H9 (cell line): ENCODE measurements at regions not wholly inside any gene's neighbourhood (a gene's known extent, or its start where the extent isn't known, plus 50 kb on each side); places are given as distances from the start of the nearest gene placed in this dataset.

Experiments used
- DNase-seq: peaks from one replicate; pipeline ENCODE4 v3.0.0-alpha.2; 2017
- H2AFZ ChIP-seq: one replicate; pipeline ENCODE4 v1.6.1; 2013; ENCODE audit warnings: mild to moderate bottlenecking, low read length, control low read depth, moderate library complexity
- H2AK5ac ChIP-seq: 2 replicates; pipeline ENCODE4 v1.6.1; 2013; ENCODE audit warnings: low read length, control low read depth, mixed read lengths; ENCODE audit not compliant: insufficient read length
- H2BK120ac ChIP-seq: one replicate; pipeline ENCODE4 v1.6.1; 2013; ENCODE audit warnings: low read depth, mild to moderate bottlenecking, low read length, control low read depth, inconsistent platforms; ENCODE audit not compliant: poor library complexity, severe bottlenecking
- H2BK12ac ChIP-seq: 2 replicates; pipeline ENCODE4 v1.6.1; 2013; ENCODE audit warnings: low read length, control low read depth, mixed read lengths, low read depth; ENCODE audit not compliant: insufficient read length
- H2BK15ac ChIP-seq: 2 replicates; pipeline ENCODE4 v1.6.1; 2013; ENCODE audit warnings: low read depth, low read length, control low read depth
- H2BK20ac ChIP-seq: one replicate; pipeline ENCODE4 v1.6.1; 2013; ENCODE audit warnings: low read depth, mild to moderate bottlenecking, low read length, control low read depth, inconsistent platforms; ENCODE audit not compliant: poor library complexity, severe bottlenecking
- H2BK5ac ChIP-seq: 2 replicates; pipeline ENCODE4 v1.6.1; 2013; ENCODE audit warnings: low read length, control low read depth, mixed read lengths; ENCODE audit not compliant: insufficient read length
- H3K14ac ChIP-seq: 2 replicates; pipeline ENCODE4 v1.6.1; 2013; ENCODE audit warnings: low read length, control low read depth; ENCODE audit not compliant: insufficient read depth
- H3K18ac ChIP-seq: 2 replicates; pipeline ENCODE4 v1.6.1; 2013; ENCODE audit warnings: low read depth, mild to moderate bottlenecking, mixed read lengths, low read length, control low read depth; ENCODE audit not compliant: insufficient read length
- H3K23ac ChIP-seq: 2 replicates; pipeline ENCODE4 v1.6.1; 2013; ENCODE audit warnings: low read length, control low read depth, mixed read lengths, low read depth; ENCODE audit not compliant: insufficient read length
- H3K23me2 ChIP-seq: 2 replicates; pipeline ENCODE4 v1.6.1; 2013; ENCODE audit warnings: low read depth, mild to moderate bottlenecking, mixed read lengths, low read length, control low read depth; ENCODE audit not compliant: insufficient read length, poor library complexity, severe bottlenecking
- H3K27ac ChIP-seq: 2 replicates; pipeline ENCODE4 v1.5.1; 2013; ENCODE audit warnings: low read length, control low read depth, mixed read lengths, low read depth; ENCODE audit not compliant: insufficient read length
- H3K27me3 ChIP-seq: 2 replicates; pipeline ENCODE4 v1.6.1; 2013; ENCODE audit warnings: low read length, control low read depth, inconsistent platforms; ENCODE audit not compliant: insufficient read depth
- H3K4ac ChIP-seq: 2 replicates; pipeline ENCODE4 v1.6.1; 2013; ENCODE audit warnings: low read depth, mild to moderate bottlenecking, control low read depth, inconsistent platforms, low read length, moderate library complexity
- H3K4me1 ChIP-seq: 2 replicates; pipeline ENCODE4 v1.6.1; 2013; ENCODE audit warnings: low read length, control low read depth, inconsistent platforms; ENCODE audit not compliant: insufficient read depth
- H3K4me2 ChIP-seq: 2 replicates; pipeline ENCODE4 v1.6.1; 2013; ENCODE audit warnings: low read length, control low read depth, mixed read lengths; ENCODE audit not compliant: insufficient read length, insufficient read depth
- H3K56ac ChIP-seq: 2 replicates; pipeline ENCODE4 v1.6.1; 2013; ENCODE audit warnings: low read depth, mild to moderate bottlenecking, mixed read lengths, low read length, control low read depth; ENCODE audit not compliant: insufficient read length
- H3K79me1 ChIP-seq: 2 replicates; pipeline ENCODE4 v1.6.1; 2013; ENCODE audit warnings: low read depth, mild to moderate bottlenecking, moderate library complexity, low read length, control low read depth, inconsistent platforms; ENCODE audit not compliant: insufficient read depth, poor library complexity, severe bottlenecking
- H3K79me2 ChIP-seq: 2 replicates; pipeline ENCODE4 v1.6.1; 2013; ENCODE audit warnings: low read length, control low read depth, inconsistent platforms; ENCODE audit not compliant: insufficient read depth
- H3K9ac ChIP-seq: 2 replicates; pipeline ENCODE4 v1.6.1; 2013; ENCODE audit warnings: low read length, control low read depth, mixed read lengths; ENCODE audit not compliant: insufficient read length; ENCODE audit errors: extremely low read depth
- H3K9me3 ChIP-seq: one replicate; pipeline ENCODE4 v1.6.1; 2013; ENCODE audit warnings: low read depth, low read length, inconsistent platforms; ENCODE audit not compliant: control insufficient read depth
- H3T11ph ChIP-seq: one replicate; pipeline ENCODE4 v1.6.1; 2013; ENCODE audit warnings: mild to moderate bottlenecking, low read length, control low read depth, inconsistent platforms
- H4K20me1 ChIP-seq: one replicate; pipeline ENCODE4 v1.6.1; 2013; ENCODE audit not compliant: control insufficient read depth, insufficient read length, insufficient read depth
- H4K5ac ChIP-seq: 2 replicates; pipeline ENCODE4 v1.6.1; 2013; ENCODE audit warnings: low read depth, mild to moderate bottlenecking, mixed read lengths, low read length, control low read depth; ENCODE audit not compliant: insufficient read length
- H4K8ac ChIP-seq: replicated peaks from 2 replicates; pipeline ENCODE4 v1.6.1; 2013; ENCODE audit warnings: low read length, control low read depth, mixed read lengths, low read depth; ENCODE audit not compliant: insufficient read length
- H4K91ac ChIP-seq: 2 replicates; pipeline ENCODE4 v1.6.1; 2013; ENCODE audit warnings: low read depth, mild to moderate bottlenecking, moderate library complexity, mixed read lengths, low read length, control low read depth; ENCODE audit not compliant: insufficient read length
- H3K27ac Mint-ChIP-seq, 3 experiments: 2 replicates in 2 of 3; 3 replicates in 1 of 3; pipeline ENCODE4 v1.8.0; 2020 to 2021; ENCODE audit warnings: mixed read lengths in 3 of 3, mild to moderate bottlenecking in 1 of 3, moderate library complexity in 1 of 3
- H3K27me3 Mint-ChIP-seq: 2 replicates; pipeline ENCODE4 v1.8.0; 2021; ENCODE audit warnings: low read depth, mild to moderate bottlenecking, moderate library complexity, mixed read lengths
- H3K36me3 Mint-ChIP-seq, 3 experiments: 2 replicates in 2 of 3; 3 replicates in 1 of 3; pipeline ENCODE4 v1.8.0; 2020 to 2021; ENCODE audit warnings: low read depth in 3 of 3, mixed read lengths in 3 of 3; ENCODE audit not compliant: insufficient read depth in 1 of 3
- H3K4me1 Mint-ChIP-seq, 2 experiments: 2 replicates each; pipeline ENCODE4 v1.8.0; 2020; ENCODE audit warnings: mixed read lengths in 2 of 2
- H3K4me3 Mint-ChIP-seq, 2 experiments: 2 replicates in 1 of 2; 3 replicates in 1 of 2; pipeline ENCODE4 v1.8.0; 2020 to 2021; ENCODE audit warnings: mild to moderate bottlenecking in 2 of 2, mixed read lengths in 2 of 2, moderate library complexity in 1 of 2
- H3K9me3 Mint-ChIP-seq, 2 experiments: 2 replicates in 1 of 2; 3 replicates in 1 of 2; pipeline ENCODE4 v1.8.0; 2020; ENCODE audit warnings: mild to moderate bottlenecking in 2 of 2, mixed read lengths in 2 of 2, moderate library complexity in 1 of 2
- WGBS: extraction: QIAGEN DNeasy Blood & Tissue Kit; methylation state at CpG from one replicate; pipeline ENCODE4 v1.1.7; 2013; ENCODE audit warnings: missing lambda C conversion rate, low lambda C conversion rate, mixed read lengths; ENCODE audit not compliant: insufficient read length; ENCODE audit errors: extremely low coverage; 5-methylcytosine and 5-hydroxymethylcytosine counted together
- TF ChIP-seq, protein P1 (sequence below): fragments of 200-600 bp; sonication (generic); conservative IDR thresholded peaks from 3 replicates; pipeline ENCODE4 v1.8.0; 2021; ENCODE audit warnings: antibody characterized with exemption, mild to moderate bottlenecking

- no peaks in the 10 kb centered on the region for H3K9me3 ChIP-seq
- no CpG with 5 or more reads among the region's 30 CpGs for WGBS
- H3T11ph ChIP-seq = no peak overlapping the region
- Mint-ChIP-seq H3K9me3 (peaks cover 9 to 17% of the 10 kb centered on the region in 2 experiments), H3K4me1 (no peaks in the 10 kb centered on the region), H3K36me3 (peaks cover 0 to 12% (median 5%) of the 10 kb centered on the region in 3 experiments; a peak in 3 of 7 replicates), H3K27ac (no peak overlapping the region), H3K4me3 (no peak overlapping the region), H3K27me3 (no peaks in the 10 kb centered on the region; the same call in 1 of the 2 replicates)
- H3K79me2 ChIP-seq = no peaks in the 10 kb centered on the region
- no peak overlapping the region for H4K5ac ChIP-seq
- H4K8ac ChIP-seq = no peak overlapping the region
- H3K23ac ChIP-seq = no peak overlapping the region
- no peak overlapping the region for H2BK20ac ChIP-seq
- no peak overlapping the region for H3K9ac ChIP-seq
- H3K4me2 ChIP-seq = no peak overlapping the region
- H3K27ac ChIP-seq = no peak overlapping the region
- no peak overlapping the region for H3K4ac ChIP-seq
- no peak overlapping the region for H2BK5ac ChIP-seq
- H2AFZ ChIP-seq = no peak overlapping the region
- H3K56ac ChIP-seq = no peak overlapping the region
- H2BK15ac ChIP-seq = no peak overlapping the region
- TF ChIP-seq, protein P1, sequence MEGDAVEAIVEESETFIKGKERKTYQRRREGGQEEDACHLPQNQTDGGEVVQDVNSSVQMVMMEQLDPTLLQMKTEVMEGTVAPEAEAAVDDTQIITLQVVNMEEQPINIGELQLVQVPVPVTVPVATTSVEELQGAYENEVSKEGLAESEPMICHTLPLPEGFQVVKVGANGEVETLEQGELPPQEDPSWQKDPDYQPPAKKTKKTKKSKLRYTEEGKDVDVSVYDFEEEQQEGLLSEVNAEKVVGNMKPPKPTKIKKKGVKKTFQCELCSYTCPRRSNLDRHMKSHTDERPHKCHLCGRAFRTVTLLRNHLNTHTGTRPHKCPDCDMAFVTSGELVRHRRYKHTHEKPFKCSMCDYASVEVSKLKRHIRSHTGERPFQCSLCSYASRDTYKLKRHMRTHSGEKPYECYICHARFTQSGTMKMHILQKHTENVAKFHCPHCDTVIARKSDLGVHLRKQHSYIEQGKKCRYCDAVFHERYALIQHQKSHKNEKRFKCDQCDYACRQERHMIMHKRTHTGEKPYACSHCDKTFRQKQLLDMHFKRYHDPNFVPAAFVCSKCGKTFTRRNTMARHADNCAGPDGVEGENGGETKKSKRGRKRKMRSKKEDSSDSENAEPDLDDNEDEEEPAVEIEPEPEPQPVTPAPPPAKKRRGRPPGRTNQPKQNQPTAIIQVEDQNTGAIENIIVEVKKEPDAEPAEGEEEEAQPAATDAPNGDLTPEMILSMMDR = no peak
- no peak overlapping the region for H3K14ac ChIP-seq
- H4K20me1 ChIP-seq = no peaks in the 10 kb centered on the region
- H3K79me1 ChIP-seq = no peaks in the 10 kb centered on the region
- no peak overlapping the region for H2BK120ac ChIP-seq
- no peaks in the 10 kb centered on the region for H3K27me3 ChIP-seq
- DNase-seq = no peak
- no peak overlapping the region for H3K18ac ChIP-seq
- no peak overlapping the region for H2AK5ac ChIP-seq
- no peak overlapping the region for H2BK12ac ChIP-seq
- no peak overlapping the region for H4K91ac ChIP-seq
- H3K4me1 ChIP-seq = no peaks in the 10 kb centered on the region
- no peaks in the 10 kb centered on the region for H3K23me2 ChIP-seq
Observed at GRCh38 chr2:51151490-51152140, 119.7 kb upstream of the NRXN1 start.
